ENCODE measurements at regions not wholly inside any gene's neighbourhood (a gene's known extent, or its start where the extent isn't known, plus 50 kb on each side); places are given as distances from the start of the nearest gene placed in this dataset.
"Not testable (repeated sequence)": the region's sequence is repeated elsewhere in the genome, so short reads cannot be mapped to it uniquely, and the experiment has no call there.

DNA sequence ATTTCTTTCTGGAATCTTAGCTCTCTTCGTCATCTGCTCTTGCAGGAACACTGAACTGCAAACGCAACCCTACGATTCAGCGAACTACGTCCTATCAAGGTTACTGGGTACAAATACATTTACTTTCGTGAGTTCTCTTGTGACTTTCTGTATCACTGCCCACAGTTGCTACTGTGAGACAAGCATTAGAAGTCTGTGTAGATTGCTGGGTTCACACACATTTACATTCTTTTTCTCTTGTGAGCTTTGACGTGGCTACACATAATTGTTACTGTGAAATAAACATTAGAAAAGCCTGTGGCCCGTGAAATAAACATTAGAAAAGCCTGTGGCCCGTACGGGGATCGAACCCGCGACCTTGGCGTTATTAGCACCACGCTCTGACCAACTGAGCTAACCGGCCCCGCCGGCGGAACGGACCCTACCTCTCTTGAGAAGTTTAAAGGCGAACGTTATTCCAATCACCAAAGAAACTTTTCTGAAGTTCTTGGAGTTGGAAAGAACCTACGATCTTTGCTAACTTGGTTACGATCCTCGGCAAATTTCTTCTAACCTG is 61.2 kb upstream of the ZNF322 start:
- not testable (repeated sequence) for DNase-seq

DNA sequence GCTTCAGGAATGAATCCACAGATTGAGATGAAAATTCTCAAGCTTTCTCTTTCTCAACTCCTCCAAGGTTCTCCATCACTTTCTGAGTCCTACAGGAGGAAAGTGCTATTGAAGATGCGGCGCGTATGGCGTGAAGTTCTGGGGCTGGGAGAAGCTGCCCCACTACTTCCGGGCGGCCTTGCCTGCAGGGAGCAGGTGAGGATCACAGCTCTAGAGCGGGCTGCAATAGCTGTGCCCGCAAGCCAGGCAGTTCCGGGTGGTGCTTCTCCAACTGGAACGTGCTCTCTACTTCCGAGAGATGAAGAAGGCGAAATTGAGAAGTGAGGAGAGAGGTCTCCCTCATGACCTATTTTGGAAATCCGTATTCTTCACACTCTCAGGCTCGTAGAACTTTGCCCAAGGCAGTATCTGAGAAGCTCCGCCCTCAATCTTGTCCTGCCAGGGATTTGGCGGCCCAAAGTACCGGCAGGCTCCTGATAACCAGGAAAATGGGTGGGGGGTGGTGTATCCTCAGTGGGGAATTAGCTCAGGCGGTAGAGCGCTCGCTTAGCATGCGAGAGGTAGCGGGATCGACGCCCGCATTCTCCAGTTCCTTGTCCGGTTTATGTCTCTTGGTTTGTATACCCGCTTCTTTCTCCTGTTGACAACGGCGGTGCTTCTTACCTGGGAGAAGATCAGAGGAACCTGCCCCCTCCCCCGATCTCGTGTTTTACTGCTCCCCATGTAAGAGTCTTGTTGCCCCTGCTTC is 70.6 kb upstream of the ZNF322 start:
- DNase-seq = not testable (repeated sequence)

DNA sequence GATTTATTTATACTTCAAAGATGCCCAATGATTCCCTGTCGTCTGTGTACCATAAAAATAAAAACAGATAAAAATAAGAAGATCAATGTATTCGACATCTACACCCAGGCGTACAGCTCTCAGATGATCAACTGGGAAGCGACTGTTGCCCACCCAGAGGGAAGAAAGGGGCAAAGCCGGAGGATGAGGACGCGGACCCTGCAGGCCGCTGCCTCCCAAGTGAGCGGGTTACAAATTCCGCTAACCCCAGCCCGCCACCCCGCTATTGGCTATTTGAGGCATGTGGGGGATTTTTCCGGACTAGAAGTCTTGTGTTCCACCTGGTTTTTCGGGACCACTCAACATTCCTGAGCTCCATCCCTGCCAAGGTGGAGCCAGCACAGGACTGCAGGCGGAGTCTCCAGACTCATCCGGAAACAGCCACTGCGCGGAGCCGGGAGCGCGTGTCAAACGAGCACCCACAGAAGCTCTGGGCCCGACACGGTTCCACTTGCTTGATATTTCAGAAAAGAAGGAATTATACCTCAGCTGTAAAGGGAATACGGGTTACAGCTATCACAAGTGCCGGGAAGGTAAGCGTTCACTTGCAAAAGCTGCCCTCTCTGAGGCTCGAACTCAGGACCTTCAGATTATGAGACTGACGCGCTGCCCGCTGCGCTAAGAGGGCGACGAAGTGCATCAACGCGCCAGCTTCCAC is 75.4 kb upstream of the ZNF322 start:
- DNase-seq = not testable (repeated sequence)

DNA sequence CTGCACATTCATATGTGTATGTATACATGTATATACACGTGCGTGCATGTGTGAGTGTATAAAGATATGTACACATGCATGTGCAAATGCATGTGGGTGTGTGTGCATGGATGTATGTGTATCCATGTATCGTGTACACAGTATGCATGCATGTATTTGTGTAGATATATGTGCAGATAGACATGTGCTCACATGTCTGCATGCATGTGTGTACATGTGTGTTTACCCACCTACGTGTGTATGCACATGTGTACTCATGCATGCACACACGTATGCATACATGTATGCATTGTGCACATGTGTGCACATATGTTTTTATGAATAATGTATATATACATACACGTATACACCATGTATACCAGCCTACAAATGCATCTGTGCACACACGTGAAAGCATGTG is 80.3 kb upstream of the ZNF322 start:
- no peak for DNase-seq

DNA sequence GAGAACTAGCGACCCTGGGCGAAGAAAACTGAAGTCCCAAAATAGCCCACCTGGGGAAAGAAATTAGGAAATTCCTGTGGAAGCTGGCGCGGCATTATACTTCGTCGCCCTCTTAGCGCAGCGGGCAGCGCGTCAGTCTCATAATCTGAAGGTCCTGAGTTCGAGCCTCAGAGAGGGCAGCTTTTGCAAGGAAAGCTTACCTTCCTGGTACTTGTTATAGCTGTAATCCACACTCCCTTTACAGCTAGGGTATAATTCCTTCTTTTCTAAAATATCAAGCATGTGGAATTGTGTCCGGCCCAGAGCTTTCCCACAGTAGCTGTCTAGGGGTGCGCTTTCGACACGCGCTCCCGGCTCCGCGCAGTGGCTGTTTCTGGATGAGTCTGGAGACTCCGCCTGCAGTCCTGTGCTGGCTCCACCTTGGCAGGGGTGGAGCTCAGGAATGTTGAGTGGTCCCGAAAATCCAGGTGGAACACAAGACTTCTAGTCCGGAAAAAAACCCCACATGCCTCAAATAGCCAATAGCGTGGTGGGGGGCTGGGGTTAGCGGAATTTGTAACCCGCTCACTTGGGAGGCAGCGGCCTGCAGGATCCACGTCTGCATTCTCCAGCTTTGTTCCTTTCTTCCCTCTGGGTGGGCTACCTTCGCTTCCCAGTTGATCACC is 83.7 kb upstream of the ZNF322 start:
- no peak for DNase-seq

DNA sequence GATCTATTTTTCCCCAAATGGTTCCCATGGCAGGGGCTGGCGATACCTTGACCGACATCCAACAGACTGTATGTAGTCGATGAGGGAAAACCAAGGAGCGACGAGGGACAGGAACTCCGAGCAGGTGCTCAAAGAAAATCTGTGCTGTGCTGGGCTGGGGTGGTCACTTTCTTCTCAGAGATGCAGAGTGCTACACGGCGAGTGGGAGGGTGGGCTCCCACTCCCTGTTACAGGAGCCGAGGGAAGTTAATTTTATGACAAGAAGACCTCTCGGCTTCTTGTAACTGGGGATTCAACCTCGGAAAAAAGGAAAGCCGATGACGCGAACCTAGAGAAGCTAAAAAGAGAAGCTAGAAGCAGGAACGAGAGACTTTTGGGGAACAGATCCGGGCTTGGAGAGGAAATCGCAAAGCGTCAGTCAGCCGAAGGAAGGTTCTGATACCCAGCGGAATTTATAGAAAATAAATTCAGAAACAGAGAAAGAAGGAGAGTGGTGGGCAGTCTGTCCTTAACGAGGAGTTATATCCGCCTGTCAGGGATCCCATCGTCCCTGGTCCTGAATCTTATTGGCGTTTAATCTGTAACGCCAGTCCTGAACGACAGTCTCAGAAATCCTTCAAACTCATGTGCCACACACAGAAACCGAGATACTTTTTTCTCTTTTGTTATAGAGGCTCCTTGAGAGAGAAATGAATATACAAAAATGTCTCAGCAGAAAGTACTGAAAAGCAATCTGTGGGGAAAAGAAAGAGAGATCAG is 84.6 kb upstream of the ZNF322 start:
- no peak for DNase-seq

DNA sequence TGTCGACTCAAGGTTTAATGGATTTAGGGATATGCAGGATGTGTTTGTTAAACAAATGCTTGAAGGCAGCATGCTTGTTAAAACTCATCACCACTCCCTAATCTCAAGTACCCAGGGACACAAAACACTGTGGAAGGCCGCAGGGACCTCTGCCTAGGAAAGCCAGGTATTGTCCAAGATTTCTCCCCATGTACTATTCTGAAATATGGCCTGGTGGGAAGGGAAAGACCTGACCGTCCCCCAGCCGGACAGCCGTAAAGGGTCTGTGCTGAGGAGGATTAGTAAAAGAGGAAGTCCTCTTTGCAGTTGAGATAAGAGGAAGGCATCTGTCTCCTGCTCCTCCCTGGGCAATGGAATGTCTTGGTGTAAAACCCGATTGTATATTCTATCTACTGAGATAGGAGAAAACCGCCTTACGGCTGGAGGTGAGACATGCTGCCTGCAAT is 85.3 kb upstream of the ZNF322 start:
- DNase-seq = not testable (repeated sequence)

DNA sequence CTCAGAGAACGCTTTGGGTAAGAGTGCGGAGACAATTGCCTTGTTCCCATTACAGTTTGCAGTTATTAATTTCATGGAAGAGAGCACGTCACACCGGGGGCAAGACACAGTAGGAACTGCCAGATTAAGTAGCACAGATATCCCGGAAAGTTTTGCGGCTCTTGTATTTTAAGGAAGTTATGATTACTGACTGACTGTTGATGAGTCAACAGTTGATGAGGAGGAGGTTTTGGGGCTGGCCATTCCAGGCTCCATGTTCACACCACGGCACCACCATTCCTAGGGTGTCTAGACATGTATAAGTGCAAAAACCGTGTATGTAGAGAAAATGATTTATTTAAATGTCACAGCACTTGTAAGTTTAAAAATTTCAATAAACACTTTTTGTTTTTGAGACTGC is 86.4 kb upstream of the ZNF322 start:
- DNase-seq = not testable (repeated sequence)

DNA sequence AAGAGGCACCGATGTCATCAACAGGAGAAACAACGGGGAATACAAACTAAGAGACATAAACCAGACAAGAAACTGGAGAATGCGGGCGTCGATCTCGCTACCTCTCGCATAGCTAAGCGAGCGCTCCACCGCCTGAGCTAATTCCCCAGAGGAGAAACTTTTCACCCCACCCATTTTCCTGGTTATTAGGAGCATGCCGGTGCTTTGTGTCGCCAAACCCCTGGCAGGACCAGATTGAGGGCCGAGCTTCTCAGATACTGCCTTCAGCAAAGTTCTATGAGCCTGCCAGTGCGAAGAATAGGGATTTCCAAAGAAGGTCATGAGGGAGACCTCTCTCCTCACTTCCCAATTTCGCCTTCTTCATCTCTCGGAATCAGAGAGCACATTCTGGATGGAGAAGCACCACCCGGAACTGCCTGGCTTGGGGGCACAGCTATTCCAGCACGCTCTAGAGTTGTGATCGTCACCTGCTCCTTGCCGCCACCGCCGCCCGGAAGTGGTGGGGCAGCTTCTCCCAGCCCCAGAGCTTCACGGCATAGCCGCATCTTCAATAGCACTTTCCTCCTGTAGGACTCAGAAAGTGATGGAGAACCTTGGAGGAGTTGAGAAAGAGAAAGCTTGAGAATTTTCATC is 89.7 kb upstream of the ZNF322 start:
- DNase-seq = not testable (repeated sequence)

DNA sequence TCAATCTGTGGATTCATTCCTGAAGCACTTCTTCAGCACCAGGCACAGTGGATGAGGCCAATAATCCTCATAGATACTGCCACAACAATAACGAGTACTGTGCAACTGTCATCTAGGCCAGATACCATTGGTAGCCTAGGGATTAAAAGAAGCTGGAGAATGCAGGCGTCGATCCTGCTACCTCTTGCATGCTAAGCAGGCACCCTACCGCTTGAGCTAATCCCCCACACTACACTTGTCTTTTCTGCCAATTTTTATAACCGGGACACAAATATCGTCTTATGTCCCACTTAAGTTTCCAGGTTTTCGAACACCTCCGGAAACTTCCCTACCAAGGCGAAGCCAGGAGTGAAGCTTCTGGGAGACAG is 90.2 kb upstream of the ZNF322 start:
- not testable (repeated sequence) for DNase-seq

DNA sequence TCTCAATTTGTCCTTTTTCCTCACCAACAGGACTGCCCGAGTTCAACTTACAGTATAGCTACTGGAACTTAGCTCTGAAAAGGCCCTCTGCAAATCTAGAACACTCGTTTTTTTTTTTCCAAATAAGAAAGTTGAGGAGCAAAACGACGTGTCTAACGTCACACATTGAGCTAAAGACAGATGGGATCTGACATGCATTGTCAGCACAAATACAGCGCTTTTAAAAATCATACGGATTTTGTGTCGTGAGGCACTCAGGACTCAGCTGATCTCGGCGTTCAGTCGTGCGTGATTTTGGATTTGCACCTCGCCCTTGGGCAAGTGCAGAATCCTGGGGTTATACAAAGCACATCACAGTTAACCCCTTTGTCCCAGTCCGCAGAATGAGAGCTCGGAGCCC is 94.7 kb upstream of the ZNF322 start:
- no peak for DNase-seq

DNA sequence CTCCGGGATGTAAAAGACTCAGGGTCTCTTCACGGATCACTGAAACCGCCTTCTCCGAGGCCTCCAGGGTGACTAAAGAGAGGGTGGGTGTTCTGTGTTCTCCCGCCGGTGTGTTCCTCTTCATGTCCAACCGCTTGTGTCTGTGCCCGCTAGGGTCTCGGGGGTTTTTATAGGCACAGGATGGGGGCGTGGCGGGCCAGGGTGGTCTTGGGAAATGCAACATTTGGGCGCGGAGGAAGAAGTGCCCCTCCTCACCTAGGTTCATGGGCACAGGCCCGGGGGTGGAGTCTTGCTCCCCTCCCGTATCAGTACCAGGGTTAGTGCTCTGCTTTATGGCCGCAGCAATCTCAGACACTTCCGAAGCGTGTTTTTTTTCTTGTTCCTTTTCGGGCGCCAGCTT is 95.3 kb upstream of the ZNF322 start:
- not testable (repeated sequence) for DNase-seq

DNA sequence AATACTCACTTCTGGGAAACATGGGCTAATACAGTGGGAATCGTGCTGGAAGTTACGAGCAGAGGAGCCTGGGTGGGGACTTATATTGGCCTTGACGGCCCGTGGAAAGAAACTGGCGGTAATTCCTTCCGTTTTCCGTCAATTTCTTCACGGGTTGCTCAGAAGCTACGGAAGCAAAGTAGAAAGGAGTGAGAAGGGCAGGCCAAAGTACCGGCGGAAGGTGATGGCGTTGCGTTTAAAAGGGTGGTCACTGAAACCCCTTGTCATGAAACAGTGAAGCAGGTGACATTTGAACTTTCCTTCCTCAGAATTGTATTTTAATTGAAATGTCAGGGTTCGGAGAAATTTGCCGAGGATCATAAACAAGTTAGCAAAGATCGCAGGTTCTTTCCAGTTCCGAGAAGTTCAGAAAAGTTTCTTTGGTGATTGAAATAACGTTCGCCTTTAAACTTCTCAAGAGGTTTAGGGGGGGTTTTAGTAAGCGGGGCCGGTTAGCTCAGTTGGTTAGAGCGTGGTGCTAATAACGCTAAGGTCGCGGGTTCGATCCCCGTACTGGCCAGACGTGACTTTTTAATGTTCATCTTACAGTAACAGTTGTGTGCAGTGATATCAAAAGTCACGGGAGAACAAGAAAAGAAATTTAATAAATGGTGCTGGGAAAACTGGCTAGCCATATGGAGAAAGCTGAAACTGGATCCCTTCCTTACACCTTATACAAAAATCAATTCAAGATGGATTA is 96.7 kb upstream of the ZNF322 start:
- not testable (repeated sequence) for DNase-seq

DNA sequence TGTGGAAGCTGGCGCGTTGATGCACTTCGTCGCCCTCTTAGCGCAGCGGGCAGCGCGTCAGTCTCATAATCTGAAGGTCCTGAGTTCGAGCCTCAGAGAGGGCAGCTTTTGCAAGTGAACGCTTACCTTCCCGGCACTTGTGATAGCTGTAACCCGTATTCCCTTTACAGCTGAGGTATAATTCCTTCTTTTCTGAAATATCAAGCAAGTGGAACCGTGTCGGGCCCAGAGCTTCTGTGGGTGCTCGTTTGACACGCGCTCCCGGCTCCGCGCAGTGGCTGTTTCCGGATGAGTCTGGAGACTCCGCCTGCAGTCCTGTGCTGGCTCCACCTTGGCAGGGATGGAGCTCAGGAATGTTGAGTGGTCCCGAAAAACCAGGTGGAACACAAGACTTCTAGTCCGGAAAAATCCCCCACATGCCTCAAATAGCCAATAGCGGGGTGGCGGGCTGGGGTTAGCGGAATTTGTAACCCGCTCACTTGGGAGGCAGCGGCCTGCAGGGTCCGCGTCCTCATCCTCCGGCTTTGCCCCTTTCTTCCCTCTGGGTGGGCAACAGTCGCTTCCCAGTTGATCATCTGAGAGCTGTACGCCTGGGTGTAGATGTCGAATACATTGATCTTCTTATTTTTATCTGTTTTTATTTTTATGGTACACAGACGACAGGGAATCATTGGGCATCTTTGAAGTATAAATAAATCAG is 106.8 kb upstream of the ZNF322 start:
- DNase-seq = not testable (repeated sequence)

DNA sequence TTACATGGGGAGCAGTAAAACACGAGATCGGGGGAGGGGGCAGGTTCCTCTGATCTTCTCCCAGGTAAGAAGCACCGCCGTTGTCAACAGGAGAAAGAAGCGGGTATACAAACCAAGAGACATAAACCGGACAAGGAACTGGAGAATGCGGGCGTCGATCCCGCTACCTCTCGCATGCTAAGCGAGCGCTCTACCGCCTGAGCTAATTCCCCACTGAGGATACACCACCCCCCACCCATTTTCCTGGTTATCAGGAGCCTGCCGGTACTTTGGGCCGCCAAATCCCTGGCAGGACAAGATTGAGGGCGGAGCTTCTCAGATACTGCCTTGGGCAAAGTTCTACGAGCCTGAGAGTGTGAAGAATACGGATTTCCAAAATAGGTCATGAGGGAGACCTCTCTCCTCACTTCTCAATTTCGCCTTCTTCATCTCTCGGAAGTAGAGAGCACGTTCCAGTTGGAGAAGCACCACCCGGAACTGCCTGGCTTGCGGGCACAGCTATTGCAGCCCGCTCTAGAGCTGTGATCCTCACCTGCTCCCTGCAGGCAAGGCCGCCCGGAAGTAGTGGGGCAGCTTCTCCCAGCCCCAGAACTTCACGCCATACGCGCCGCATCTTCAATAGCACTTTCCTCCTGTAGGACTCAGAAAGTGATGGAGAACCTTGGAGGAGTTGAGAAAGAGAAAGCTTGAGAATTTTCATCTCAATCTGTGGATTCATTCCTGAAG is 111.6 kb upstream of the ZNF322 start:
- not testable (repeated sequence) for DNase-seq

DNA sequence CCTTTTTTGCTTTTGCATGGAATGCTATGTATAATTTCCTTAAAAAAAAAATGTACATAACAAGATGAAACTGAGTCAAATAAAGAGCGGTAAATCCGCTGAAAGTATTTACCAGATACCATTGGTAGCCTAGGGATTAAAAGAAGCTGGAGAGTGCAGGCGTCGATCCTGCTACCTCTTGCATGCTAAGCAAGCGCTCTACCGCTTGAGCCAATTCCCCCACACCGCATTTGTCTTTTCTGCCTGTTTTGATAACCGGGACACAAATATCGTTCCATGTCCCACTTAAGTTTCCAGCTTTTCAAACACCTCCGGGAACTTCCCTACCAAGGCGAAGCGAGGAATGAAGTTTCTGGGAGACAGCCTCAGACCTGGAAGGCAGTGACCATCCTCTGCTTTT is 113.9 kb upstream of the ZNF322 start:
- not testable (repeated sequence) for DNase-seq

DNA sequence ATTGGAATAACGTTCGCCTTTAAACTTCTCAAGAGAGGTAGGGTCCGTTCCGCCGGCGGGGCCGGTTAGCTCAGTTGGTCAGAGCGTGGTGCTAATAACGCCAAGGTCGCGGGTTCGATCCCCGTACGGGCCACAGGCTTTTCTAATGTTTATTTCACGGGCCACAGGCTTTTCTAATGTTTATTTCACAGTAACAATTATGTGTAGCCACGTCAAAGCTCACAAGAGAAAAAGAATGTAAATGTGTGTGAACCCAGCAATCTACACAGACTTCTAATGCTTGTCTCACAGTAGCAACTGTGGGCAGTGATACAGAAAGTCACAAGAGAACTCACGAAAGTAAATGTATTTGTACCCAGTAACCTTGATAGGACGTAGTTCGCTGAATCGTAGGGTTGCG is 121.0 kb upstream of the ZNF322 start:
- DNase-seq = not testable (repeated sequence)

DNA sequence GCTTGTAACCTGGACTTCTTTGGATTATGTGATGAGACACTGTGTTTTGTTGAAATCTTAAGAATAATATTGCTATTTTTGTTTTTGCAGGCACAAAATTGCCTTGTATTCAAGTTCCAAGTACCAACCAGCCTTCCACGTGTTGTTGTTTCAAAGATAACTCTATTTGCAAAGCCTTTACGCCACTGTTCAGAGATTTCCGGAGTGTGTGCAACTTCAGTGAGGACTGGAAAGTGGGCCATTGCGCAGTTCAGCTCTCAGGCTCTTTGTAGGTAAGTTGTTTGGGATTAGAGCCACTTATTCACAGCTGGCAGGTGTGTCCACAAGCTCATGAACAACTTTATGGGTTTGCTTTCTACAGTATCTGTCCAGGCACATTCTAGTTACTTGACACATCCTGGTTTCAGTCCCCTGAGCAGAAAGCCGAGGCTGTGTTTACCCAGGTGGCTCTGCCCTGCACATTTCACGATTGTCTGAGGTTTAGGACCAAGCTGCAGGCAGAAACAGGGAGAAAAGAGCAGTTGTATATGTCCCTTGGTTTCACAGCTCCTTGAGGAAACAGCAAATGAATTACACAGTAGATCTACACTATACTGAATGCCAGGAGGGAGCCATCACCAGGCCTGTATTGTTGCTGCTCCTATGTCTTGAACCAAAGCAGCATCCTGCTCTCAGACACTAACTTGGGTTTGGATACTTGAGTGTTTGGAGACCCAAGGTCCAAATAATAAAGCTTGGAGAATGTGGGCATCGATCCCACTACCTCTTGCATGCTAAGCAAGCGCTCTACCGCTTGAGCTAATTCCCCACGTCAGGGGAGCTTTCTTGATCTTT is 136.1 kb upstream of the ZNF322 start:
- DNase-seq = not testable (repeated sequence)

Measured in amniotic stem cell (primary cell).